ENCODE measurements at regions not wholly inside any gene's neighbourhood (a gene's known extent, or its start where the extent isn't known, plus 50 kb on each side); places are given as distances from the start of the nearest gene placed in this dataset.

- H3K4me3 ChIP-seq (ENCODE audit: low read depth, low read length), result no peak overlapping the region
- no peak for DNase-seq (ENCODE audit: low read depth)
- TF ChIP-seq CTCF (IDR thresholded peaks at IDR 0.05; ENCODE audit: insufficient read depth, low read depth, low read length, missing control alignments), result no peak
These were observed 101.8 kb downstream of the CAND1 start for GRCh38 chr12:67370979-67371378.

- no peak for DNase-seq (ENCODE audit: low read depth)
- TF ChIP-seq CTCF (IDR thresholded peaks at IDR 0.05; ENCODE audit: insufficient read depth, low read depth, low read length, missing control alignments), result no peak
- no peak overlapping the region for H3K4me3 ChIP-seq (ENCODE audit: low read depth, low read length)
These were observed 107.9 kb downstream of the CAND1 start for GRCh38 chr12:67377021-67377420.

- no peak for DNase-seq (ENCODE audit: low read depth)
- no peak overlapping the region for H3K4me3 ChIP-seq (ENCODE audit: low read depth, low read length)
- no peak for TF ChIP-seq CTCF (IDR thresholded peaks at IDR 0.05; ENCODE audit: insufficient read depth, low read depth, low read length, missing control alignments)
These were observed 108.4 kb downstream of the CAND1 start for GRCh38 chr12:67377541-67377940.

GRCh38 chr12:67382241-67382871 lies 113.2 kb downstream of the CAND1 start:
- no peak for DNase-seq (ENCODE audit: low read depth)
- no peak overlapping the region for H3K4me3 ChIP-seq (ENCODE audit: low read depth, low read length)
- TF ChIP-seq CTCF (IDR thresholded peaks at IDR 0.05; ENCODE audit: insufficient read depth, low read depth, low read length, missing control alignments), result no peak

- no peak for TF ChIP-seq CTCF (IDR thresholded peaks at IDR 0.05; ENCODE audit: insufficient read depth, low read depth, low read length, missing control alignments)
- H3K4me3 ChIP-seq (ENCODE audit: low read depth, low read length), result no peak overlapping the region
- no peak for DNase-seq (ENCODE audit: low read depth)
These were observed 117.9 kb downstream of the CAND1 start for GRCh38 chr12:67386869-67387565.

GRCh38 chr12:67388331-67389138 lies 119.4 kb downstream of the CAND1 start:
- TF ChIP-seq CTCF (IDR thresholded peaks at IDR 0.05; ENCODE audit: insufficient read depth, low read depth, low read length, missing control alignments), result no peak
- no peak overlapping the region for H3K4me3 ChIP-seq (ENCODE audit: low read depth, low read length)
- no peak for DNase-seq (ENCODE audit: low read depth)
